Activated T-helper 1 cell treated with anti-CD3 and anti-CD28 coated beads, Interleukin-2, amount 50 U/mL, for 16 hours (primary cell): ENCODE measurements at regions not wholly inside any gene's neighbourhood (a gene's known extent, or its start where the extent isn't known, plus 50 kb on each side); places are given as distances from the start of the nearest gene placed in this dataset.

Experiments
- DNase-seq, 2 donors: peaks; one replicate each; pipeline ENCODE4 v3.0.0-alpha.2; 2020; ENCODE audit warnings: low read depth in 1 of 2, low spot score in 1 of 2

DNA sequence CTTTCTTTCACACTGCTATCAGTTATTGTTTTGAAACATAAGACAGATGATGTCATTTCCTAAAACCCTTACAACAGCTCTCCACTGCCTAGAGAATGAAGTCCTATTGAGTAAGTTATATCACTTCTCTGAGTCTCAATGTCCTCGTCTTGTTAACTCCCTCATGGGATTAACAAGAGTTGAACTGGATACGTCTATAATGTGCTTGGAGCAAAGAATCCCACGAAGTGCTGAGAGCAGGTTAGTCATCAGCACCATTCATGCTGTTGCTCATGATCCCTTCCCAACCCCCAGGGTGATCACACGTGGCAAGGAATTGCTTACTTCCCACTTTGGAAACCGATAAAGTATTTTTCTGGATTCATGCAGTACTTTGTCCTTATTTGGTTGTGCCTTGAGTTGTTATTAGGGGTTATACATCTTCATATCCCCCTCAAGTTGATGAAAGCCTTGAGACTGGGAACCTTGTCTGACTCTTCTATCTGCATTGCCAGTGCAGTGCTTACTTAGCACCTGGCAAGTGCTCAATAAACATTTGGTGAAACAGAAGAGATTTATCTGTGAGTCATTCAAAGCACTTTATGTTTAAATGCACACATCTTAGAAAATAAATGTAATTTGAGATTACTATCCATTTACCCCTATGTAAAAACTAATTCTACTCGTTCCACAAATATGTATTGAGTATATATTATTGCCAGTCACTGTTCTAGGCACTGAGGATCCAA, 487.5 kb downstream of the EPM2A start:
- DNase-seq: no peak

DNA sequence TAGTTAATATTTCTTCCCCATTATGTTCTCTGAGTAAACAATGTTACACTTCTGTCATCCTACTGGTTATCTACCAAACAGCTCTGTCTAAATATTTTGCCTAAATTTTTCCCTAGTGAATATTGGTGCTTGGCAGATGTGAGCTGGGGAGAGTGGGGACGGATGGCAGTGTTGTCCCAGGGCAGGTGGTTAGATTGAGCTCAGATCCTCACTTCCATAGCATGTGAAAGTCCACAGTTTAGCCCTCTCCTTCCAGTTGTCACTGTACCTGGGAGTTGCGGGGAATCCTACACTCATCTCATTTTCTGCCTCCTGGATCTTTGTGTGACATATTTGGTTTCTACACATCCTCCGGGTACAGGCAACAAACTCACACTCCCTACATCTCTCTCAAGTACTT, 484.9 kb downstream of the EPM2A start:
- no peak for DNase-seq

DNA sequence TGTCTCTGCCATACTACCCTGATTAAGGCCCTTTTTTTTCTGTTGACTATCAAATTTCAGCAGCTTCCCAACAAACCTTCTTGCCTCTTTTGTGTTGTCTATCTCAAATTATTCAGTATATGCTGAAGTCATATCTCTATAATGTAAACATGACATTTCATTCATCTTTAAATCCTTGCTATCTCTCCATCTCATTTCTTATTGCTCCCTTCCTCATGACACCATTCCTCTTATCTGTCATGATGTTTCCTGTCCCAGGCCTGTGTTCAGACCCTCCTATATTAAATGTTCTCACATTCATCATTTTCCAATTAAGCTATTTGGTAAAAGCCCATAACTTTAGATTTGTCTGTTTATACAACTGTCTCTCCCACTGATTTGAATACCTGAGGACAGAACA, 482.6 kb downstream of the EPM2A start:
- no peak for DNase-seq

DNA sequence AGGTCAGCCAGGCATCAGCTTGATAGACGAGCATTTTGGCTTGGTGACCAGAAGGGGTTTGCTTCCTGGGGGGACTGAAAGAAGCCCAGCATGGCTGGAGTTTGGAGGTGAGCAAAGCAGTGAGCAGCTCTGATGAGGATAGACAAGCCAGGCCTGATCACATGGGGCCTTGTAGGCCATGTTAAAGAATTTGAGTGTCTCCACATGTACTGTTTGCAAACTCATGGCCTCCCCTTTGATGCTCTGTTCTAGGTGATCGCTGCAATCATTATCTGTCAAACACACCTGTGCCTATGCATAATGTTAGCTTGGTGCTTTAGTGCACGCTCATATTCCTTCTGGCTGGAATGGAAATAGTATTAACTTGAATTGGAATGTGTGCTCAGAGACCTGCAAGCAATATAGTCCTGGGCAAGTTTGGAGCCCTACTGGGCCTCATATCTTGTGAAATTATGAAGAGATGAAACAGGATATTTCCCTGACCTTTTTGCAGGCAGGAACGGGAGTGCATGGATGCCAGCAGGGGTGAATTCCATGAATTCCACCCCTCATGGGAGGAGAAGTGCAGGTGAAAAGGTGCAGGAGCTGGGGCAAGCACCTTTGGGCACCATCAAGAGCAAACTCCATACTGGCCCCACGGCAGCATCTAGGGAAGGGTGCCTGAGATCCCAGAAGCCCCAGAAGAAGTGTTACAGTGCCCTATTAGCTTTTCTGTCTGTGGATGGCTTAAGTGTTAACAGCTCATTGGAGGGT, 480.5 kb downstream of the EPM2A start:
- no peak for DNase-seq

DNA sequence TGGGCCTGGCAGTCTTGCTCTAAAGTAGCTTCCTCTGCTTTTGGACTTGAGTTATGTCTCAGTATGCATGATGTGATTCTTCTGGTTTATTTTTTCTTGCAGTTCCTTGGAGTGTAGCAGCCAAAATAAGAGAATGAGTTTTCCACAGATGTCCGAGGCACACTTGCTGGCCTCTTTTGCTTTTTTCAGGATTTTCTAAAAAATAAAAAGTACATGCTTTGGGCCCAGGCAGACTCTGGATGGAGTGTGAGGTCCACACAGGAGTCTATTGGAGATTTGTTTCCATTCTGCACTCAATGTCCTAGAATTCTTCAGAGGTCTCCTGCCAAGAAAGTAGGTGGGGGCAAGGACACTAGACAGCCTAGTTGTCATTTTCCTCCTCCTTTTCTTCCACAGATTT, 477.6 kb downstream of the EPM2A start:
- DNase-seq: no peak

DNA sequence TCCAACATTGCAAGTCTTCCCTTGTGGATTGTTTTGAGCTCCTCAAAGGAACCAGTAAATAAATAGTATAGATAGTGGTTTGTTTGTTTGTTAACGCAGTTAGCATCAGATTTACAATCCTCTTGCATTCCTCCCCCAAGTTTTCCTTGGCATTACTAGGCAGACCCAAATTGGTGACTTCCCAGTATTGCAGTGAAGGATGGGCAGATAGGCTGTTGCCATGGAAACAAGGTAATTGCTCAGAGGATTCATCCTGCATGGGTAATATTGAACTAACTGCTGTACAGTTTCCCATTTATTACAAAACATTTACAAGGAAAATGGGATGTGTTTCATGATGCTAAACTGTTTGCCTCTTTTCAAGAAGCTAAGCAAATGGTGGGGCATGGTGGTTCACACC, 477.2 kb downstream of the EPM2A start:
- DNase-seq: no peak

DNA sequence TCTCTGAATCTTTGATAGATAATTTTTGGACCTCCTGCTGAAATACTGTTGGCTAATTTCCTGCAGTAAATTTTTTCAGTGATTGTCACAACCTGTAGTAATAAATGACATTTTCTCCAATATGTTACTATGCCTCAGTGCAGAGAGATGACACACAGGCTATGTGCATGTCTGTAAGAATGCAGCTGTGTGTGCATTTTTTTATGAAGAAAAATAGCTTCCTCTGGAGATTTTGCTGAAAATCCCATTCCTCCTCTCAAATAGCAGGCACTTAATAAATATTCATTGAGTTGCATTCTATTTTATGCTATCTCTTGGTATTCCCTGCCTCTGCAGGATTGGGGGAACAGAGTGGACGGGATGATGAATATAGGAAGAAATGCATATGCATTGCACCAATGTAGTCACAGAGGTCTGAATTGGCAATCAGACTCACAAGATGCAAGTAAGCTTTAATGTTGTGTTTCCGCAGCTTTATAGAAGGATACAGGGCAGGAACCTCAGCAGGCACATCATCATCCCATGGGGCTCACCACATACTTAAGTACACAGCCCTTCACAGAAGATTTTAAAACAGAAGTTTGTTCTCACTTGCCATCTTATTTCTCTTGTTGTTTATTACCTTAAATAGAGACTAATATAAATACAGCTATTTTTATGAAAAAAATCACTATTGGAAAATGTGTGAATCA, 474.7 kb downstream of the EPM2A start:
- no peak for DNase-seq

DNA sequence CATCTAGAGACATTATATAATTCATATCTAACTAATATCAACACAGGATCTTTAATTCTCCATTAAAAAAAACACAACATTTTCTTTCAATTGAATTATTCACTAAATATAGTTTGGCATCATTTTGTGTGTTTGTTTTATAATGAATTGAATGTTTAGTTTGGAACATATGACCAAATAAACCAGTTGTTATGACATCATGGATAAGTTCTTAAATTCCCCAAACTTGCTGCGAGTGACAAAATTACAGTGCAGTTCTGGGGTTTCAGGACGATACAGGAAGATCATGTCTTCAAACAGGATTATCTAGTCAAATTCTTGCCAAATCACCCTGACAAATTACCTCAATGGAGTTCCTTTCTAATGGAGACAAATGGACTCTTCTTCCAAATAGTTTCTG, 473.6 kb downstream of the EPM2A start:
- DNase-seq: no peak

DNA sequence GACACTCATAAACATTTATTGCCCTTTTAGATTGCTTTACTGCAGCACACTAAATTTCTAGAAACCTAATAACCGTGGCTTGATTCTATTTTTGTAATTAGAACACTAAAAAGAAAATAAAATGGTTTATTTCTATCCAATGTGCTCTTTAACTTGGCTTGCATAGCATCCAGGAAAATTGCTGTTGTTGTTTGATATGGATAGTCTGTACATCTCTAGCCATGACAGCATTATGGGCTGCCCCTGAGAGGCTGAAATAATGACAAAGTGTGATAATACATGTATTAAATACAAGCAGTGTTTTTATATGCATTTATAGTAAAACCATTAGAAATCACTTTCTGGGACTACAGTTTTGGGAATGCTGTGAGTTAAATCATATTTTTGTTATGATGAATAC, 472.5 kb downstream of the EPM2A start:
- DNase-seq: no peak

DNA sequence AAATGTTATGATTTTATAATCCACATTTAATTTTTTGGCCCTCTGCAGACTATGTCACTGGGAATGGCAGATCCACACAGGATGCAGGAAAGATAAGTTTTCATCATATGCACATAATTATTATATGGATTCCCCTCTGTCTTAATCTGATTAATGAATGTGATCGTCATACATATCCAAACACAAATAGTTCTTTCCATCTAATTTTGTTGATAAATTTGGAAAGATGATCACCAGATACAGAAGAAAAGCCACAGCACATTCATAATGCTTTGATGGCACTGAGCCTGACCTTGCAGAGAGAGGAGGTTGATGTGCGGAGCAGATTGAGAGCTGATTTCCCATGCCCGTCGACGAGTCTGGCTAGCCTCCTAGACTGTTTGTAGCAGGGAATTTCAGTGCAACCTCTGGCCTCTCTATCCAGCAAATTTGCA, 471.5 kb downstream of the EPM2A start:
- no peak for DNase-seq

DNA sequence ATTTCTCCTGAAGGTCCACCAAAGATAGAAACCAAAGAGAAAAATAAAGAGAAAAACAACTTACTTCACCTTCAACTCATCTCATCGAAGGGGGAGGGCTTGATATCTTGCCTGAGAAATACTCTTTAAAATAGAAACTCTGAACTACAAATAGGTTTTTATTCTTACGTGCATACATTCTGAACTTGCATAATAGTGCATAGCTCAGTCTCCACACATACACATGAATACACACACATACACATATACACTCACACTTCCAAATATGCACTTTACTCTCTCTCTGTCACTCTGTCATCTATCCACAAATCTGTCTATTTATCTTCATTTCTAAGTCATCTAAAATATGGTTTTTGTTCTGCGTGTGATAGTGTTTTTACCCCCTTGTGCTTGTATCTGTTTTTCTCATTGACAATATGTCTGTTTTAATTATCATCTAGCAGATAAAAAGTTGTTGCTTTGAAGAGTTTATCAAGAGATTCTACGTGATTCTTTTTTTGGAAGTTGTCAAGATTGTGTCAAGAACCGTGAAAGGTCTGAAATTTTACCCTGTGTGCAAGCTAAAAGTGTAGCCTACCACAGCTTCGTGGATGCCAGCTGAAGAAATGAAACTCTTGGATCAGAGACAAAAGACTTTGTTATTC, 468.8 kb downstream of the EPM2A start:
- no peak for DNase-seq

DNA sequence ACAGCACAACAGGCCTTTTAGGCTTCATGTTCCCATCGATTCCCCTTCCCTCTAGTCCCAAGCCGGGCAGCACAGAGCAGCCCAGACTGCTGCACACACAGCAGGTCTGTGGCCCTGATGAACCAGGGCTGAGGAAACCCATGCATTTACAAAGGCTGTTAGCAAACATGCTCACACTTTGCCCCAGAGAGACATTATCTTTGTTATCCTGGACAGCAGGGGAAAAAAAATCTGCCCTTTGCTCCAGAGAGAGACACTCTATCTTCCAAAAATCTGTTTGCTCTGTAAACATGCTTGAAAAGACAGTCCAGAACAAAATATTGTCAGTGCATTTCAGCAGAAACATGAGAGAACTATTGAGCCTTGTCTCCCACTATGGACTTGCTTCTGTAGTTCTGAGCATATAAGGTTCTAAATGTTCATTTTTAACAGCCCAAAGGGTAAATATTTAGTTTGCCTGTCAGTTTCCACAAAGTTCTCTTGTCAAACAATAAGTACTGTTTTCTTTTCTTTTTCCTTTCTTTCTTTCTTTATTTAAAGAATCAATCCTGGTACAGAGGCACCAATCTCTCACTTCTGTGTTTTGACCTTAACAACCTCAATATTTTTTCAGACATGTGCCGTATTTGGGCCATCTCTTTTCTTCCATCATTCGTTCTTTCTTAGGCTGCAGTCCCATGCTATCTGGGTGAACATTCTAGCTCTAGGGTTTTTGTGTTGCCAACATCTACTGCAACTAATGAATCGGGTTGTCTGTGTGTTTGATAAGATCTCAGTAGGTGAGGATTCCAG, 468.0 kb downstream of the EPM2A start:
- no peak for DNase-seq

DNA sequence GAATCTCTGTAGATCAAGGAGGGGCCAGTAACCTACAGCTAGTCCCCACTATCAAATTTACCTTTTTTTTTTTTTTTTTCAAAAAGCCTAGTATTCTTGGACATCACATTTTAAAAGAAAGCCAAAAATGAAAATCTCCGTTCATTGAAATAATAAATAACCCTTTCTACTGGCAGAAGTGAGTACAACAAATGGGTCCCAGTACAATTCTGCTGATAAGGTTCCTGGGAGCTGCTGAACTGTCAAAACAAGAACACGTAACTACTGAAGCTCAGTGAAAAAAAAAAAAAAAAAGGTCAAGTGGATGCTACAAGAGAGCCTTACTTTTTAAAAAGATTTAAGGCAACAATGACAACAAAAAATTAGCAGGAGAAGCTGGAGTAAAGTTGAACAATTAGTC, 464.9 kb downstream of the EPM2A start:
- no peak for DNase-seq

DNA sequence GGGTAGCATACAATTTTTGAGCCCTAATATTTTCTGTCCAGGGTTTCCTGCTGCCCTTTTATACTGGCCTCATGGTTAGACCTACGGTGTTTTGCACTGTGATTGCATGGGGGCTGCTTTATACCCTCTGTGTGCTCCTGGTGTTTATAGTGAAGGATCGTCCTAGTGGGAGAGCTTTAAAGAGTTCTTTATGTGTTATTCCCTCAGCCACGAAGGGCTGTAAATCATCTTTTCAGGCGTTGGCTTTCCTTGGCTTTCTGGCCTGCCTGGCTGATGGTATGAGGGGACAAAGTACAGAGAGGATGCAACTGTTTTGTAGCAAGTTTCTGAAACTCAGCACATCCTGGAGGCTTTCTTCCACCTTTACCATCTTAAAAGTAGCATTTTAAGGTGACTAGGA, 464.3 kb downstream of the EPM2A start:
- no peak for DNase-seq

DNA sequence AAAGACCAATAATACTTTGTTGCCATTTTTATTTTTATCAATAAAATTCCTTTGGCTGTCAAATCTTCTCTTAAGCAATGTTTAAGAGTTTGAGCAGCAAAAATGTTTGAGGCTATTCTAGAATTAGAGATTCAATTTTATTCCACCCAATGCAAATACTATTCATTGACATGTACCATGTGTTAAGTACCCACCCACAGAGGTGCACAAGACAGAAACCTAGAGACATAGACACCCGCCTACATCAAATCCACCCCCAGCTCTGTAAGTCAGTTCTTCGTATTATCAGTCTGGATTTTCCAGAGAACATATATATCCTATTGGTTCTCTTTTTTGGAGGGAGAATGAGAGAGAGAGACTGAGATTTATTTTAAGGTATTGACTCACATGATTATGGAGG, 463.7 kb downstream of the EPM2A start:
- no peak for DNase-seq

DNA sequence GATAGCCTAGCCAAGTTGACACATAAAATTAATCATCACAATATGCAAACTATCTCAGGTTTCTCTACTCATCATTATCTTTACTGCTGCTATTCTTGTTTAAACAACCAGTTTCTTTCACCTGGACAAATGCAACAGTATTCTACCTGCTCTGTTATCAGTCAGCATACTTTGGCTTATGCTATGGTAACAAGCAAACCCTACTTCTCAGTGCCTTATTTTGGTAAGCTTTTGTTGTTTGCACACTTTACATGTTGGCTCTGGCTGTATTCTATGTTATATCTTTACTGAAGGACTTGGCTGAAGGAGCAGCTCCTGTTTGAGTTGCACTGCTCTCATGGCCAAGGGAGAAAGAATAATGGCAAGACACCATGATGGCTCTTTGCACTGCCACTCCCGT, 463.1 kb downstream of the EPM2A start:
- DNase-seq: no peak

DNA sequence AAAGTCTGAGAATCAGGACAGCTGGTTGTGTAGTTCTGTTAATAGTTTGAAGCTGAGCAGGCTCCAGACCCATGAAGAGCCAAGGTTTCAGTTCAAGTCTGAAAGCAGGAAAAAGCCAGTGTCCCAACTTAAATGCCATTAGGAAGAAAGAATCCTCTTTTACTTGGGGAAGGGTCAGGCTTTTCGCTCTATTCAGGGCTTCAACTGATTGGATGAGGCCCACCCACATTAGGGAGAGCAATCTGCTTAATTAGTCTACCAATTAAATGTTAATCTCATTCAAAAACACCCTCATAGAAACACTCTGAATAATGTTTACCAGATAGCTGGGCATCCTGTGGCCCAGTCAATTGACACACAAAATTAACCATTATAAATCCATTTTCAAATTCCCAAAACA, 462.2 kb downstream of the EPM2A start:
- no peak for DNase-seq

DNA sequence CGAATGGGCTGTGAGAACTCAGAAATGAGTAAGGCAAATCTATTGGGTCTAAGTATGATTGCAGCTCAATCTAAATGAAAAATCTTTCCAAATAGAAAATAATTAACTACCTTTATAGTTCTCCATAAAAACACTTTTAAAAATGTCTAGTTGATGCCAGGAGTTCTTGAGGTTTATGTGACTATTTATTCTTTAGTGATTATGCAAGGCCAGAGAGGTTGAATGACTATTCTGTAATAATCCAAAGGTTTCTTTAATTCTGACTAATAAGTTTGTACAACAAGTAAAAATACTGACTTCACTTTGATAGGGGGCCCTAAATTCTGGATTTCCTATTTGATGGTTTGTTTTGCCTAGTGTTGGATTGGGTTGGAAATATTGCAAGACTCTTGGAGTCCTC, 461.2 kb downstream of the EPM2A start:
- DNase-seq: no peak

DNA sequence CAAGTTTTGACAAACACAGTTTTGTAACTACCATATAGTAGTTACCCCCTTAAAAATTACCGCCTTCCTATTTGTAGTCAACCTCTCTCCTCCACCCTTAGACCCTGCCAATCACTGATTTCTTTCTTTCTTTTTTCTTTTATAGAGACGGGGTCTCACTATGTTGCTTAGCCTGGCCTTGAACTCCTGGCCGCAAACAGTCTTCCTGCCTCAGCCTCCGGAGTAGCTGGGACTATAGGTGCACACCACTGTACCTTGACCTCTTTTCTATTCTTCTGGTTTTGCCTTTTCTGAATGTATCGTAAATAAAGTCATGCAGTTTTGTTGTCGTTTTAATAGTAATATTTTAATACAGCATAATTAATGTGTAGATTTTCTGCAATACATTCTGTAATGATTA, 460.3 kb downstream of the EPM2A start:
- DNase-seq: no peak

DNA sequence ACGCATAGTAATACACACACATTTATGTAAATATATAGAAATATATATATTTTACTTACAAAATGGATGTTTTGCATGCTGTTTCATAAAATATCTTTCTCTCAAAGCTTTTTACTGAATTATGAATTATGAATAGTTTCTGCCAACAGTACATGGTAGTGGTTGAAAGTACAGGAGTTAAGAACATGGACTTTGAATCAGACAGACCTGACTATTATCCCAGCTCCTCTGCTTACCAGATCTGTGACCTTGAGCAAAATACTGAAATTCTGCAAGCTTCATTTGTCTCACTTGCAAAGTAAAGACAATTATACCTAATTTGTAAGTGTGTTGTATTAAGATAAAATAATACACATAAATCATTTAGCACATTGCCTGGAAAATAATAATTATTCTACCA, 459.5 kb downstream of the EPM2A start:
- no peak for DNase-seq

DNA sequence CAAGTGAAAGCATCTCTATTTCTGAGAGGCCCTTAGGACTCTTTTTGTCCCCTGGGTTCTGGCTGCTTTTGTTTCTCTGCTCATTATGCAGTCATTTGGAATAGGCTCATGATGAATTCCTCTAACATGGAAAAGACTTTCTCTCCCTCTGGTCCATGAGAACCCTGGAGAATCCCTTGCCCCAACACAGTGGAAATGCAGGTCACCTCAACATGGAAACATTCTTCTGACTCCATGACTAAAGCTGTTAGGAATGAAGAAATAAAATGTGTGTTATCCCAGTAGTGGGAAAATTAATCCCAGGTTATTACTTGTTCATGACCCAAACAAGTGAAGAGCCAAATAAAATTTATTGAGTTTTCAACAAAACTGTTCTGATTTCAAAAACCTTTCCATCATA, 458.6 kb downstream of the EPM2A start:
- DNase-seq: no peak
